ENCODE measurements at regions not wholly inside any gene's neighbourhood (a gene's known extent, or its start where the extent isn't known, plus 50 kb on each side); places are given as distances from the start of the nearest gene placed in this dataset.

- no peak overlapping the region for H3K4me2 ChIP-seq (ENCODE audit: low read depth, low read length)
- in situ Hi-C loops (cut with HindIII; ENCODE audit: extremely low pct_ligation_motif_present, low pct_unique_long_range_greater_than_20kb): no loop called here
These were observed 191.1 kb downstream of the GRIN2B start for GRCh38 chr12:13790317-13790716.

More at GRCh38 chr12:13790317-13790716, 191.1 kb downstream of the GRIN2B start:
- POLR2A ChIA-PET: no interaction called here
- H4K20me1 ChIP-seq (ENCODE audit: insufficient read depth, low read length): no peaks in the 10 kb centered on the region
- intact Hi-C loops (cut with micrococcal nuclease; ENCODE audit: unreplicated experiment): loop anchor here (10.0 kb wide), 1 partner anchor 656 kb away; no protein-coding TSS in a partner anchor
- no peak for ATAC-seq
- H3K36me3 ChIP-seq (replicated peaks in 1 of 2; ENCODE audit: control insufficient read depth in 1 of 2, insufficient read depth in 2 of 2, low read length in 2 of 2): no peaks in the 10 kb centered on the region
- no peaks in the 10 kb centered on the region for H3K4me1 ChIP-seq (ENCODE audit: insufficient read depth, low read length)
- DNase-seq (ENCODE audit: low spot score): no peak
- no TSS peak for BruUV-seq (replicated peaks)
- no peak overlapping the region for H3K27ac ChIP-seq (ENCODE audit: extremely low read length, insufficient read depth, low read length)
- WGBS (ENCODE audit: low lambda C conversion rate): 0% methylated on average over 1 of the region's 1 CpG
- TF ChIP-seq KLF15 (CRISPR knock-in tag; IDR thresholded peaks at IDR 0.05; ENCODE audit: borderline replicate concordance) (no peak), ZNF101 (CRISPR knock-in tag; IDR thresholded peaks at IDR 0.05; ENCODE audit: borderline replicate concordance, low read depth) (no peak), ZNF543 (CRISPR knock-in tag; IDR thresholded peaks at IDR 0.05) (no peak), HNF4A (CRISPR knock-in tag; IDR thresholded peaks at IDR 0.05) (no peak), TCF7 (IDR thresholded peaks at IDR 0.05; ENCODE audit: low read depth) (no peak), ZNF652 (CRISPR knock-in tag; IDR thresholded peaks at IDR 0.05; ENCODE audit: borderline replicate concordance, low read depth) (no peak), HCFC1 (IDR thresholded peaks at IDR 0.05; ENCODE audit: low read depth, low read length) (no peak)
- TF ChIP-seq, protein P1, sequence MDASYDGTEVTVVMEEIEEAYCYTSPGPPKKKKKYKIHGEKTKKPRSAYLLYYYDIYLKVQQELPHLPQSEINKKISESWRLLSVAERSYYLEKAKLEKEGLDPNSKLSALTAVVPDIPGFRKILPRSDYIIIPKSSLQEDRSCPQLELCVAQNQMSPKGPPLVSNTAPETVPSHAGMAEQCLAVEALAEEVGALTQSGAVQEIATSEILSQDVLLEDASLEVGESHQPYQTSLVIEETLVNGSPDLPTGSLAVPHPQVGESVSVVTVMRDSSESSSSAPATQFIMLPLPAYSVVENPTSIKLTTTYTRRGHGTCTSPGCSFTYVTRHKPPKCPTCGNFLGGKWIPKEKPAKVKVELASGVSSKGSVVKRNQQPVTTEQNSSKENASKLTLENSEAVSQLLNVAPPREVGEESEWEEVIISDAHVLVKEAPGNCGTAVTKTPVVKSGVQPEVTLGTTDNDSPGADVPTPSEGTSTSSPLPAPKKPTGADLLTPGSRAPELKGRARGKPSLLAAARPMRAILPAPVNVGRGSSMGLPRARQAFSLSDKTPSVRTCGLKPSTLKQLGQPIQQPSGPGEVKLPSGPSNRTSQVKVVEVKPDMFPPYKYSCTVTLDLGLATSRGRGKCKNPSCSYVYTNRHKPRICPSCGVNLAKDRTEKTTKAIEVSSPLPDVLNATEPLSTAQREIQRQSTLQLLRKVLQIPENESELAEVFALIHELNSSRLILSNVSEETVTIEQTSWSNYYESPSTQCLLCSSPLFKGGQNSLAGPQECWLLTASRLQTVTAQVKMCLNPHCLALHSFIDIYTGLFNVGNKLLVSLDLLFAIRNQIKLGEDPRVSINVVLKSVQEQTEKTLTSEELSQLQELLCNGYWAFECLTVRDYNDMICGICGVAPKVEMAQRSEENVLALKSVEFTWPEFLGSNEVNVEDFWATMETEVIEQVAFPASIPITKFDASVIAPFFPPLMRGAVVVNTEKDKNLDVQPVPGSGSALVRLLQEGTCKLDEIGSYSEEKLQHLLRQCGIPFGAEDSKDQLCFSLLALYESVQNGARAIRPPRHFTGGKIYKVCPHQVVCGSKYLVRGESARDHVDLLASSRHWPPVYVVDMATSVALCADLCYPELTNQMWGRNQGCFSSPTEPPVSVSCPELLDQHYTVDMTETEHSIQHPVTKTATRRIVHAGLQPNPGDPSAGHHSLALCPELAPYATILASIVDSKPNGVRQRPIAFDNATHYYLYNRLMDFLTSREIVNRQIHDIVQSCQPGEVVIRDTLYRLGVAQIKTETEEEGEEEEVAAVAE (CRISPR knock-in tag; IDR thresholded peaks at IDR 0.05; ENCODE audit: borderline replicate concordance): no peak
- no peak for FAIRE-seq
- no peak overlapping the region for H2AFZ ChIP-seq (ENCODE audit: low read length)
- H3K79me2 ChIP-seq (ENCODE audit: insufficient read depth, low read length): no peaks in the 10 kb centered on the region
- CTCF ChIA-PET (ENCODE audit: low intra/inter-chr PET ratio, low total read pairs): no interaction called here
- no peaks in the 10 kb centered on the region for H3K27me3 ChIP-seq (ENCODE audit: control insufficient read depth in 1 of 2, insufficient read depth in 2 of 2, low read length in 2 of 2)
- no peak overlapping the region for H3K4me3 ChIP-seq (replicated peaks in 1 of 3; ENCODE audit: insufficient read depth in 1 of 3, low read depth in 2 of 3, low read length in 3 of 3)
- H3K9me3 ChIP-seq (ENCODE audit: low read length): no peaks in the 10 kb centered on the region
- H3K9ac ChIP-seq (ENCODE audit: insufficient read depth, low read depth, low read length): no peak overlapping the region

Measured in HepG2 (cell line).